ENCODE measurements at regions not wholly inside any gene's neighbourhood (a gene's known extent, or its start where the extent isn't known, plus 50 kb on each side); places are given as distances from the start of the nearest gene placed in this dataset.

DNA sequence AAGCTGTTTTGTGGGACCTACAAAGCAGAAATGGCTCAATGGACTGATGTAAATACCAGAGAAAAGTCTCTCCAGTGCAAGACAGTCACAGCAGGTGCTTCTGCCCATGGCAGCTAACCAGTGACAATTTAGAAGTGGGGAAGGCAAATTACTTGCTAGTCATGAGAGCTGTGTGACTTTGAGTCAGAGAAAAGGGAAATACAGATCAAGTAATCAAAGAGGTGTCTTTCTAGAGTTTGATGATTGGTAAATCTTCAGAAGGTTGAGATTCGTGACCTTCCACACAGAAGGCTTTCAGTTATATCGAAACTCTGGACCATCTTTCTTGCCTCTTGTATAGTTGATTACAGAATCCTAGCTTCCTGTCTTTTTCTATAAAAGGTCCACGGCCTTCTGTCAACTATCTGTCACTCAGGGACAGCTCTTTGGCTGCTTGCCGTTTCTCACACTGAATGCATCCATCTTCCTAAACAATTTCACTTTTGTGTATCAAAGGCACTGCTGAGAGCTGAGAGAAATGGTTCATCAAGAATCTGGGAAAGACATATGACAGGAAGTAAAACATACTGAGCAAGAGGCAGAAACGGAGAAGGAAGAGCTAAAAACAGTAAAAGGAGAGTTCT lies 993.9 kb upstream of the ACO1 start:
- Histone ChIP-seq H3K4me3 (no peak overlapping the region), H3K9me3 (no peaks in the 10 kb centered on the region), H3K27ac (no peak overlapping the region), H3K27me3 (no peaks in the 10 kb centered on the region), H3K4me1 (no peaks in the 10 kb centered on the region), H3K36me3 (ENCODE audit: low read depth, missing control alignments) (no peaks in the 10 kb centered on the region)
- TF ChIP-seq, protein P1, sequence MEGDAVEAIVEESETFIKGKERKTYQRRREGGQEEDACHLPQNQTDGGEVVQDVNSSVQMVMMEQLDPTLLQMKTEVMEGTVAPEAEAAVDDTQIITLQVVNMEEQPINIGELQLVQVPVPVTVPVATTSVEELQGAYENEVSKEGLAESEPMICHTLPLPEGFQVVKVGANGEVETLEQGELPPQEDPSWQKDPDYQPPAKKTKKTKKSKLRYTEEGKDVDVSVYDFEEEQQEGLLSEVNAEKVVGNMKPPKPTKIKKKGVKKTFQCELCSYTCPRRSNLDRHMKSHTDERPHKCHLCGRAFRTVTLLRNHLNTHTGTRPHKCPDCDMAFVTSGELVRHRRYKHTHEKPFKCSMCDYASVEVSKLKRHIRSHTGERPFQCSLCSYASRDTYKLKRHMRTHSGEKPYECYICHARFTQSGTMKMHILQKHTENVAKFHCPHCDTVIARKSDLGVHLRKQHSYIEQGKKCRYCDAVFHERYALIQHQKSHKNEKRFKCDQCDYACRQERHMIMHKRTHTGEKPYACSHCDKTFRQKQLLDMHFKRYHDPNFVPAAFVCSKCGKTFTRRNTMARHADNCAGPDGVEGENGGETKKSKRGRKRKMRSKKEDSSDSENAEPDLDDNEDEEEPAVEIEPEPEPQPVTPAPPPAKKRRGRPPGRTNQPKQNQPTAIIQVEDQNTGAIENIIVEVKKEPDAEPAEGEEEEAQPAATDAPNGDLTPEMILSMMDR (IDR thresholded peaks at IDR 0.05): no peak
- TF ChIP-seq POLR2A (IDR thresholded peaks at IDR 0.05): no peak
- intact Hi-C loops (cut with DNase I; ENCODE audit: low total_unique reads): no loop called here
- WGBS, 2 donors: 47 to 62% methylated on average over 5 of the region's 5 CpGs
- peak; percentile 23 for DNase-seq

GRCh38 chr9:31393240-31393639 lies 991.2 kb upstream of the ACO1 start:
- Histone ChIP-seq H3K36me3 (ENCODE audit: low read depth, missing control alignments) (no peaks in the 10 kb centered on the region), H3K4me1 (no peaks in the 10 kb centered on the region), H3K4me3 (no peak overlapping the region), H3K27ac (no peak overlapping the region), H3K9me3 (no peaks in the 10 kb centered on the region), H3K27me3 (no peaks in the 10 kb centered on the region)
- TF ChIP-seq, protein P1 (IDR thresholded peaks at IDR 0.05): no peak
- no peak for TF ChIP-seq POLR2A (IDR thresholded peaks at IDR 0.05)
- DNase-seq: no peak
- intact Hi-C loops (cut with DNase I; ENCODE audit: low total_unique reads): no loop called here

DNA sequence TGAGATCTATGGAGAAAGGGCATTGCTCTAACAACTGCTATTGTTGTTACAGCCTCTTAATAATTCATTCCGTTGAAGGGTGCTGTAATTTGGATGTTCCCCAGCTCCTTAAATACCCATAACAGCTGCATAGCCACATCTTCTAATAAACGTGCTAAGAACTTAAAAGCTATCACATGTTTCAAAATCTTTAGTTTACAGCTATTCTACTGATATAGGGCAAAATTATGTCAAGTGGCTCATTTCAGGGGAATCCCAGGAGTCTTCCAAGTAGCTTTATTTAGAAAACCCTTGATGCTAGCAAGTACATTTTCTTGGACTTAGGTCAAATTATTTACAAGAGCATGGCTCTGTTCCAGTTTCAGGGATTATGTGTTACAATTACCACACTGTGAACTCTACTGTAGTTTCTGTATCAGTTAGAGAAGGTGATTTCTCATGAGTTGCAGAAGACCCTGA lies 990.4 kb upstream of the ACO1 start:
- H3K27me3 ChIP-seq: no peaks in the 10 kb centered on the region
- TF ChIP-seq, protein P1 (IDR thresholded peaks at IDR 0.05): no peak
- no peak for DNase-seq
- H3K36me3 ChIP-seq (ENCODE audit: low read depth, missing control alignments): no peaks in the 10 kb centered on the region
- intact Hi-C loops (cut with DNase I; ENCODE audit: low total_unique reads): no loop called here
- no peaks in the 10 kb centered on the region for H3K4me1 ChIP-seq
- H3K4me3 ChIP-seq: no peak overlapping the region
- no peaks in the 10 kb centered on the region for H3K9me3 ChIP-seq
- no peak overlapping the region for H3K27ac ChIP-seq
- WGBS, 2 donors: 25 to 36% methylated on average over 2 of the region's 2 CpGs

DNA sequence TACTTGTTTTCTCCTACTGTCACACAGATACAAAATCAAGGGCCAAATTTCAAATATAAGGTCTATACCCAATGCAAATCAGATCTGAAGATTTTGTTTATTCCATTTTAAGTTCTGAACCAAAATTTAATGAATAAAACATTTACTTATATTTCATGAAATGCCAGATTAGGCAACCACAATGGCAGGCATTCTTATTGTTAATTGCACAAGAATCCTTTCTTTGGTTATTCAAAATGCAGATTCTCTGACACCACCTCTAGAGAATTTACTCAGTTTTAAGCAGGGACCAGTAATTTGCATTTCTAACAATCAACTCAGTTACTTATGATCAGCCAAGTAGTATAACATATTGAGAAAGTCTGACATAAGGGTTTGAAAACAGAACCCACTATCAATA lies 972.4 kb upstream of the ACO1 start:
- no peak for DNase-seq
- Histone ChIP-seq H3K36me3 (ENCODE audit: low read depth, missing control alignments) (no peaks in the 10 kb centered on the region), H3K27me3 (no peaks in the 10 kb centered on the region), H3K9me3 (no peaks in the 10 kb centered on the region), H3K4me1 (no peaks in the 10 kb centered on the region), H3K27ac (no peak overlapping the region), H3K4me3 (no peak overlapping the region)
- intact Hi-C loops (cut with DNase I; ENCODE audit: low total_unique reads): no loop called here
- TF ChIP-seq POLR2A (IDR thresholded peaks at IDR 0.05): no peak
- TF ChIP-seq, protein P1 (IDR thresholded peaks at IDR 0.05): no peak

- intact Hi-C loops (cut with DNase I; ENCODE audit: low total_unique reads): no loop called here
- Histone ChIP-seq H3K36me3 (ENCODE audit: low read depth, missing control alignments) (no peaks in the 10 kb centered on the region), H3K4me1 (no peaks in the 10 kb centered on the region), H3K27me3 (no peaks in the 10 kb centered on the region), H3K27ac (no peak overlapping the region), H3K4me3 (no peak overlapping the region), H3K9me3 (no peaks in the 10 kb centered on the region)
- no peak for TF ChIP-seq POLR2A (IDR thresholded peaks at IDR 0.05)
- TF ChIP-seq, protein P1 (IDR thresholded peaks at IDR 0.05): no peak
- no peak for DNase-seq
Measured at GRCh38 chr9:31415164-31415563, 969.3 kb upstream of the ACO1 start.

Data from testis (tissue), 2 donors.